Gastrocnemius medialis (tissue), 4 donors: ENCODE measurements at regions not wholly inside any gene's neighbourhood (a gene's known extent, or its start where the extent isn't known, plus 50 kb on each side); places are given as distances from the start of the nearest gene placed in this dataset.
"Not testable (repeated sequence)": the region's sequence is repeated elsewhere in the genome, so short reads cannot be mapped to it uniquely, and the experiment has no call there.

Experiments used
- POLR2A ChIP-seq, 2 donors: fragments of 450-650 bp; IDR thresholded peaks; one replicate each; pipeline ENCODE4 v1.6.1; 2017; ENCODE audit warnings: antibody characterized with exemption in 2 of 2, mild to moderate bottlenecking in 2 of 2, moderate library complexity in 2 of 2
- TF ChIP-seq, protein P1 (sequence below), 5 experiments: fragments of 450-650 bp in 3 of 5; fragments of 200-600 bp in 2 of 5; sonication (generic) in 2 of 5; IDR thresholded peaks in 4 of 5; conservative IDR thresholded peaks in 1 of 5; 1 replicate in 4 of 5; 2 replicates in 1 of 5; pipeline ENCODE4 v1.5.1; 2016 to 2019; ENCODE audit warnings: antibody characterized with exemption in 5 of 5, mild to moderate bottlenecking in 3 of 5, moderate library complexity in 3 of 5

- TF ChIP-seq, protein P1, sequence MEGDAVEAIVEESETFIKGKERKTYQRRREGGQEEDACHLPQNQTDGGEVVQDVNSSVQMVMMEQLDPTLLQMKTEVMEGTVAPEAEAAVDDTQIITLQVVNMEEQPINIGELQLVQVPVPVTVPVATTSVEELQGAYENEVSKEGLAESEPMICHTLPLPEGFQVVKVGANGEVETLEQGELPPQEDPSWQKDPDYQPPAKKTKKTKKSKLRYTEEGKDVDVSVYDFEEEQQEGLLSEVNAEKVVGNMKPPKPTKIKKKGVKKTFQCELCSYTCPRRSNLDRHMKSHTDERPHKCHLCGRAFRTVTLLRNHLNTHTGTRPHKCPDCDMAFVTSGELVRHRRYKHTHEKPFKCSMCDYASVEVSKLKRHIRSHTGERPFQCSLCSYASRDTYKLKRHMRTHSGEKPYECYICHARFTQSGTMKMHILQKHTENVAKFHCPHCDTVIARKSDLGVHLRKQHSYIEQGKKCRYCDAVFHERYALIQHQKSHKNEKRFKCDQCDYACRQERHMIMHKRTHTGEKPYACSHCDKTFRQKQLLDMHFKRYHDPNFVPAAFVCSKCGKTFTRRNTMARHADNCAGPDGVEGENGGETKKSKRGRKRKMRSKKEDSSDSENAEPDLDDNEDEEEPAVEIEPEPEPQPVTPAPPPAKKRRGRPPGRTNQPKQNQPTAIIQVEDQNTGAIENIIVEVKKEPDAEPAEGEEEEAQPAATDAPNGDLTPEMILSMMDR (IDR thresholded peaks at IDR 0.05 in 4 of 5, conservative IDR thresholded peaks at IDR 0.05 in 1 of 5), result not testable (repeated sequence)
- not testable (repeated sequence) for TF ChIP-seq POLR2A (IDR thresholded peaks at IDR 0.05)
Measured at GRCh38 chr1:149237515-149237914, 134.2 kb upstream of the NBPF9 start.
